GM12874 (cell line): ENCODE measurements at regions not wholly inside any gene's neighbourhood (a gene's known extent, or its start where the extent isn't known, plus 50 kb on each side); places are given as distances from the start of the nearest gene placed in this dataset.

Source experiments
- TF ChIP-seq, protein P1 (sequence below): IDR thresholded peaks from 2 replicates; pipeline ENCODE4 v1.5.1; 2011; ENCODE audit warnings: low read depth, mild to moderate bottlenecking, control low read depth, low read length, moderate library complexity; ENCODE audit not compliant: insufficient read depth

DNA sequence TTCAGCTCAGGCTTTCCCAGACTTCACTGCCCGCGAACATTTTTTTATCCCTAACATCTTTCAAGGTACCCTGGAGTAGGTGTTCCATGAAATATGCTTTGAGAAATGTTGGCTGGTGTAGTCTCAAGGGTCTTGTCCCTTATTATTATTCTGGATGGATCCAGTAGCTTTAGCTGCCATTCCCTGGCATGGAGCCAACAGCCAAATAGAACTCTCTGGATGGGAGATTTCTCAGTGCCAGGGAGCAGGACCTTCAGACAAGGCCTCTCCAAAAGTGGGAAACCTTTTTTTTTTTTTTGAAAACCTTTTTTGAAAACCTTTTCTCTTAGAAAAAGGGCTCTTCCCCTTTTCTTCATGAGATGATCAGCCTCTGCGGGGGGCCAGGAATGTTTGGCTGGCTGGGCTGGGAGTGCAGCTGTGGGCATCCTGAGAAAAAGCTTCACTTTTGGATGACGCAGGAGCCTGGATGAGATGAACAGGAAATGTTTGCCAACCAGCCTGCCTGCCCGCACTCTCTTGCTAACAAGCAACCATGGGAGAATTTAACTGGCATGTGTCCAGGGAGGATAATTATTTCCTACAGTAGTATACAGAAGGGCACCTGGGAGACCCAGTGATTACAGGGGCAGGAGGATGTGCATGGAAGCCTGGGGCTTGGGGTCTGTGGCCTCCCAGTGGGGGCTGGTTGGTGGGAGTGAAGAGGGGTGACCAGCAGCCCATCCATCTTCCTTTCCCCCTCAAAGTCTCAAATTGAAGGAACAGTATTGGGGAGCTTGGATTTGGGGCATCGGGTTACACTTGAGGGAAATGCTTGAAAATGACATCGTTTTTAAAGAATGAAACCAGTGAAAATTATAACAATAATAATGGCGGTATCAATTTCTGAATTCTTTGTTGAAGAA lies 109.1 kb upstream of the LRIG1 start:
- TF ChIP-seq, protein P1, sequence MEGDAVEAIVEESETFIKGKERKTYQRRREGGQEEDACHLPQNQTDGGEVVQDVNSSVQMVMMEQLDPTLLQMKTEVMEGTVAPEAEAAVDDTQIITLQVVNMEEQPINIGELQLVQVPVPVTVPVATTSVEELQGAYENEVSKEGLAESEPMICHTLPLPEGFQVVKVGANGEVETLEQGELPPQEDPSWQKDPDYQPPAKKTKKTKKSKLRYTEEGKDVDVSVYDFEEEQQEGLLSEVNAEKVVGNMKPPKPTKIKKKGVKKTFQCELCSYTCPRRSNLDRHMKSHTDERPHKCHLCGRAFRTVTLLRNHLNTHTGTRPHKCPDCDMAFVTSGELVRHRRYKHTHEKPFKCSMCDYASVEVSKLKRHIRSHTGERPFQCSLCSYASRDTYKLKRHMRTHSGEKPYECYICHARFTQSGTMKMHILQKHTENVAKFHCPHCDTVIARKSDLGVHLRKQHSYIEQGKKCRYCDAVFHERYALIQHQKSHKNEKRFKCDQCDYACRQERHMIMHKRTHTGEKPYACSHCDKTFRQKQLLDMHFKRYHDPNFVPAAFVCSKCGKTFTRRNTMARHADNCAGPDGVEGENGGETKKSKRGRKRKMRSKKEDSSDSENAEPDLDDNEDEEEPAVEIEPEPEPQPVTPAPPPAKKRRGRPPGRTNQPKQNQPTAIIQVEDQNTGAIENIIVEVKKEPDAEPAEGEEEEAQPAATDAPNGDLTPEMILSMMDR: no peak

DNA sequence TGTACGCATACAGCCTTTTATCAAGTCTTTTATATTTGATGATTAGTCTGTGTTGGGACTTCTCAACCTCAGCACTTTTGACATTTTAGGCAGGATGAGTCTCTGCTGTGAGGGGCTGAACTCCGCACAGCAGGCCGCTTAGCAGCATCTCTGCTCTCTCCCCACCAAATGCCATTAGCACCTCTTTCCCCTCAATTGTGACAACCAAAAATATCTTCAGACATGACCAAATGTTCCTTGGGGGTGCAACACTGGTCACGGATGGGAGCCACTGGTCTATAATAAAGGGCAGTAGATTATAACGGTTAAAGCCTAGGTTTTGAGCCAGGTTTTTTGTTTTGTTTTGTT lies 109.7 kb upstream of the LRIG1 start:
- TF ChIP-seq, protein P1: no peak

DNA sequence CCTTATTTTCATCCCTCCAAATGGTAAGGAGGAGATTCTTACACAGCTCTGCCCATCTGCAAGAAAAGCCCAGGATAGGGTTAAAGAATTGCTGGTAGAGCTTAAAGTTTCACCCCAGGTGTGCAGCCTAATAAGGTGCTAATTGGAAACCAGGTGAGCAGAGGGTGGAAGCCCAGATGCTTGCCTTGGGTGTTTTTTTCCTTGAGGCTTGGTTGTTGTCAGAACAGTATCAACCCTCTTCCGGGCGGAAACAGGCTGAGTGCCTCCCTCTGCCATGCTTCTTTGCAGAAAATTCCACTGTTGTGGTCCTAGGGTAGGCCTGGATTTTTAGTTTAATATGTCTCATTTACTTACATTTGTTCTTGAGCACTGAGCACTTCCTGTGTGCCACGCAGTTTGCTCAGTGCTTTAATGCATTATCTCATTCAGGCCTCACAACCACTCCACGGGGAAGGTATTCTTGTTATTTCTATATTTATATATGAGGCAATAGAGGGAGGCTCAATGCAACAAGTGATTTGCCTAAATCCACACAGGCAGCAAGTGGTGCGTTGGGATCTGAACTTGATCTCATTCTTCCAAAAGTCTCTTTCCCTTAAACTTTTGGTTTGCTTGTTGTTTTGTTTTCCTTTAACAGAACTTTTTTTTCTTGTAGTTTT lies 115.0 kb upstream of the LRIG1 start:
- TF ChIP-seq, protein P1: no peak

DNA sequence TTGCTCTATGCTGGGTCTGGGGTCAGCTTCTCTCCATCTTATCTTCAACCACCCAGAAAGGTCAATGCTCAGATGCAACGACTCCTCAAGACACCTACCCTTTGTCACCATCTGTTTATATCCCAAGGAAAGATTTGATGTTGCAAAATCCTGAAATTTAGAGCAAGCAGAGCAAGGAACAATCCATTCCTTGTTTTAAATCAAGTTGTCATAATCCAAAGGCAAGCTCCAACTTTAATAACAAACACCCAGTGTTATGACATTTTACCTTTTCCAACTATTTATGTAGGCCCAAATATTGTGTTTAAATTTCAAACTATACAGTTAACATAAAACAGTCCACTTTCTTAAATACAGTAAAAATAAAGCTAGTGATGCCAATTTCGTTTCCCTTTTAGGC lies 116.5 kb upstream of the LRIG1 start:
- TF ChIP-seq, protein P1: no peak

DNA sequence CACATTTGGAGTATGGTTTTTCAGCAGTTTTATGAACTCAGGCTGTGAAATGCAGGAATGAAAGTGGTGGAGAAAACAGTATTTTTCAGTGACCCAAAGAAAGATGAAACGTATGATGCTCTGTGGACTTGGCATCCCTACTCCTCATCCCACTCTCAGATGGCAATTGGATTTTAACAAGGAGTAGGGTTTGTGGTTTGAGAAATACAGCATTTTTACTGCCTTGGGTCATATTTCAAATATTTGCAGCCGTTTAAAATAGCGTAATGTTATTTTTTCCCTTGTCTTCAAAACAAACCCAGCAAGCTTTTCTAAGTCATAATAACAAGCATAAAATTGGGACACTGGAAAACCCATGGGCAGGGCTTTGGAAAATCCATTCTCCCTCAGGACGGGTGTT lies 117.2 kb upstream of the LRIG1 start:
- TF ChIP-seq, protein P1: no peak

DNA sequence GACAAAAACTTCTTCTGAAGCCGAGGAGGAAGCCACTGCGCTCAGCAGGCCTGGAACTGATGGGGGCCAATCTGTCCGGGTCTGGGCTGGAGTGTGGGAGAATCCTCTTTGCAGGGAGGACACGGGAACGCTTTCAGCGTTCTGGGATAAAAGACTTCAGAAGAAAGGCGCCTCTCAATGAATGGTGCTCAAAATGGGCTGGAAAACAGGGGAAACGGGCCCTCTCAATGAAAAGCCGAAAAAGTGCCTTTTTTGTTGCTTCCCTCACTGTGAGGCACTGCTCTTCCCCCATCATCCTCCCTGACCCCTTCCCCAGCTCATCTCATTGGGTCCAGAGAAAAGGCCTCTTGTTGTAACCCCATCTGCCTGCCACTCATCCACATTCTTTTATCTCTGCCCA lies 119.5 kb upstream of the LRIG1 start:
- TF ChIP-seq, protein P1: no peak

DNA sequence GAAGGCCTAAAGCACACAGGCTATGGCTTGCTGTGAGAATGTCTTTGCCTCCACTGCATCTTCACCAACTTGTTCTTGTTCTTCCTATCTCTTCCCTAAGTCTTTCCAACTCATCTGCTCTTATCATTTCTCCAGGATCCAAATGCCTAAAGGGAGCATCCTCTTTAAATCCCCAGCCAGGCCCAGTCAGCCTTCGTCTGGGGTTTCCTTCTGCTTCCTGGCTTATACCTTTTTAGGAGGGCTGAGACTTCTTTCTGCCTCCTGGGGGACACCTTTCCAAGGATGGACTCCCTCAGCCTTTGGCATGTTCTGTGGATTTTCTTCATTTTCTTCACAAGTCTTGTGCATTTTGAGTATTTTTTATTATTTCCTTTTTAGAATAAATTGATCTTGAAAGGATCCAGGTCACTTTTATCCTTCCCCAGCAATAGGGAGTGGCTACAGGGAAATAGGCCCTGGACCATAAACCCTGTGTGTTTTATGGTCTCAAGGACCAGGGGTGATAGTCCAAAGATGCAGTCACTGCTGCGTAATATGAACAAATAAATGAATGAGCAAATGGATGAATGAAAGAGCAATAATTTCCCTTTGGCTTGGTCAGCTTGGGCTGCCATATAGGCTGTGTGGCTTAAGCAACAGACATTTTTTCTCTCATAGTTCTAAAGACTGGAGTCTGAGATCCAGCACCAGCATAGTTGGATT lies 122.1 kb upstream of the LRIG1 start:
- TF ChIP-seq, protein P1: no peak
